ENCODE measurements at regions not wholly inside any gene's neighbourhood (a gene's known extent, or its start where the extent isn't known, plus 50 kb on each side); places are given as distances from the start of the nearest gene placed in this dataset.
"Not testable (repeated sequence)": the region's sequence is repeated elsewhere in the genome, so short reads cannot be mapped to it uniquely, and the experiment has no call there.

DNA sequence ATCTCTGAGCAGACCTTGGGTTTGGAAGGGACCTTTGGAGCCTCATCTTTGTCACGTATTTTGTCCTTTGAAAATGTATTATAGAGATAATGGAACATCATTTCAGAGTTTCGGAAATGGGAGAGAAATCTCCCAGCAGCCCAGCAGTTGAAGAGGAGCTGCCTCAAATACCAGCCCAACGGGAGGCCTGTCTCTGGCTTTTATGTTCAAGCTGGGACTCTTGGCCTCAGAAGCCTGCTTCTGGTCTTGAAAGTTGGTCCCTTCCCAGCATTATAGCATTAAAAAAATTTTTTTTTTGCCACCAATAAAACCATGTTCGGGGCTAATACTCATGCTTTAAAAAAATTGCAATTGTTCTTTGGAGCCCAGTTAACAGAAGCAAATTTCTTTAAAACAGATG lies 73.4 kb upstream of the CTBP2 start:
- no peak for DNase-seq

DNA sequence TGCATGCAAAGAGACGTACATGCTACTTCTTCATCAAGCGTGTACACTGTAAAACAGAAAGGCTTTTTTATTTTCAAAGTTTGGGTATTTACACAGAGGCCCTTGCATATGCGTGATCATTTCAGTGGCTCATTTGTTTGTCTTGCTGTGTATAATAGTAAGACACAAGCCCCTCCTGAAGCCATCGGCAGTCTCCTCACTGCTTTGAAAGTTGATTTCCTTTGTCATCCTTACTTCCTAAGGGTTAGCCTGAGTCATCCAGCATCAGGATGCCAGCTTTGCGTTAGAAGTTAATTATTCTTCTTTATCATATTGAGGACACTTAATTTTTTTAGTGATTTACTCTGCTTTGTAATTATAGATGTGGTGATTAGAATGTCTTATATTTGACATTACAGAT lies 72.5 kb upstream of the CTBP2 start:
- no peak for DNase-seq

- no peak for DNase-seq
These were observed 71.6 kb upstream of the CTBP2 start for GRCh38 chr10:125231813-125232475.

GRCh38 chr10:125231116-125231812 lies 70.9 kb upstream of the CTBP2 start:
- DNase-seq = no peak

DNA sequence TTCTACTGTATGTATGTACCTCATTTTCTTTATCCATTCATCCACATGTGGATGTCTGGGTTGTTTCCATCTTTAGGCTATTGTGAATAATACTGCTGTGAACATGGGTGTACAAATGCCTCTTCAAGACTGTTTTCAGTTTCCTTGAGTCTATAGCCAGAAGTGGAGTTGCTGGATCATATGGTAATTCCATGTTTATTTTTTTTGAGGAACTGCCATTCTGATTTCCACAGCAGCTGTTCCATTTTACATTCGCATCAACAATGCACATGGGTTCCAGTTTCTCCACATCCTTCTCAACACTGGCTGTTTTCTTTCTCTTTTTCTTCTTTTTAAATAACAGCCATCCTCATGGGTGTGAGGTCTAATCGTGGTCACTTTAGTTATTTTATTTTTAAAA lies 69.9 kb upstream of the CTBP2 start:
- no peak for DNase-seq

DNA sequence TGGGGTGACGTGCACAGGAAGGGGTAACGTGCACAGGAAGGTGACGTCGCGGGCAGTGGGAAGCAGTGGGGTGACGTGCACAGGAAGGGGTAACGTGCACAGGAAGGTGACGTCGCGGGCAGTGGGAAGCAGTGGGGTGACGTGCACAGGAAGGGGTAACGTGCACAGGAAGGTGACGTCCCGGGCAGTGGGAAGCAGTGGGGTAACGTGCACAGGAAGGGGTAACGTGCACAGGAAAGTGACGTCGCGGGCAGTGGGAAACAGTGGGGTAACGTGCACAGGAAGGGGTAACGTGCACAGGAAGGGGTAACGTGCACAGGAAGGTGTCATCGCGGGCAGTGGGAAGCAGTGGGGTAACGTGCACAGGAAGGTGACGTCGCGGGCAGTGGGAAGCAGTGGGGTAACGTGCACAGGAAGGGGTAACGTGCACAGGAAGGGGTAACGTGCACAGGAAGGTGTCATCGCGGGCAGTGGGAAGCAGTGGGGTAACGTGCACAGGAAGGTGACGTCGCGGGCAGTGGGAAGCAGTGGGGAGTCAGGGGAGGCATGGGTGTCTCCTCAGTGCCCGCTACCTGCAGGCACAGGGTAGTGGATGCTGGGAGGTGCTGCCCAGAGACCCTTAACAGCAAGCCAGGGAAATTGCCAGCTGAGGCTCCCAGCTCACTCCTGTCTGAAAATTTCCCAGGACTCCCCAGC lies 68.0 kb upstream of the CTBP2 start:
- not testable (repeated sequence) for DNase-seq

DNA sequence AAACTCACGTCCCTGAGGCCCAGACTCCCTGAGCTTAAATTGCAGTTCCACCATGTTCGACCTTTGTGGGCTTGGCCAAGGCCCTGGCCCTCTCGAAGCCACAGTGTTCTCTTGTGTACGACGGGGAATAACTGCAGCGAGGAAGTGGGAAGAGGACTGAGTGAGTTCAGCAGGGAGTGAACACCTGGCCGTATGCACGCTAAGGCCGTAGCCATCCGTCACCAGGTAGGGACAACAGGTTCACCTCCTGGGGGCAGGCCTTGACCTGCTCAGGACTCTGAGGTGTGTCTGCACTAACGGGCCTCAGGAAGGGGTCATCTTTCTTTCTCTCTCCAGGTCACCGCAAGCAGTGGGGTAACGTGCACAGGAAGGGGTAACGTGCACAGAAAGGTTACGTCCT lies 67.2 kb upstream of the CTBP2 start:
- no peak for DNase-seq

DNA sequence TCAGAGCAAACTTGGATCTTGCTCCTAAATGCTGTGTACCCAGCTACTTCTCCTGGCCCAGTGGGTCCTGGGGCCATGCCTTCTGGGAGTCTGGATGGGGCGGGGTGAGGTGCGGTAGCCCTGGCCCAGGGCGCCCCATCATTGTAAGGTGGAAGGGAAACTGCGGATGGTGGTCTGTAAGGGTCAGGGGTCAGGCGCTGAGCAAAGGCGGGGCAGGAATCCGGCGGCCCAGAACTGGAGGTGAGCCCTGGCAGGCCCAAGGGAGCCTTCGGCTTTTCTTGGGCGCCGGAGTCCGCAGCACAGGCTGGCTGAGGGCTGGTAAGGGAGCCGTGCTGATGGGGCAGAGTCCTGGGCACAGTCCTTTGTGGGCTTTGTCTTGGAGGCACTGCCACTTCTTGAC lies 66.5 kb upstream of the CTBP2 start:
- DNase-seq = no peak

GRCh38 chr10:125226005-125226404 lies 65.6 kb upstream of the CTBP2 start:
- no peak for DNase-seq

DNA sequence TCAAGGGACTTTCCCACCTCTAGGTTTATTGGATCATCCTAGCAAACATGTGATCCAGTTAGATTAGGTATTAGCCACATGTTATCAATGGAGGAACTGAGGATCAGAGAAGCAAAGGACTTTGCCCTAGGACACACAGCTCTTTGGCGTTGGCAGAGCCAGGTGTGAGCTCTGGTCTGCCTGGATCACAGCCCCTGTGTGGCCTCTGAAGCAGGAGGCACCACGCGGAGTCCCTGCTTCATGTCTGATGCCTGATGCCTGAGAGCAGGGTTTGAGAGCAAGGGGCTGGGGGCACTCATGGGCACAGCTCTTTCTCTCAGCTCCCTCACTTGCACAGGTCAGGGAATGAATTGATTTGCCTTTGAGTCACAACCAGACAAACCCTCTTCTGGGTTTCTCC lies 64.7 kb upstream of the CTBP2 start:
- DNase-seq = no peak

DNA sequence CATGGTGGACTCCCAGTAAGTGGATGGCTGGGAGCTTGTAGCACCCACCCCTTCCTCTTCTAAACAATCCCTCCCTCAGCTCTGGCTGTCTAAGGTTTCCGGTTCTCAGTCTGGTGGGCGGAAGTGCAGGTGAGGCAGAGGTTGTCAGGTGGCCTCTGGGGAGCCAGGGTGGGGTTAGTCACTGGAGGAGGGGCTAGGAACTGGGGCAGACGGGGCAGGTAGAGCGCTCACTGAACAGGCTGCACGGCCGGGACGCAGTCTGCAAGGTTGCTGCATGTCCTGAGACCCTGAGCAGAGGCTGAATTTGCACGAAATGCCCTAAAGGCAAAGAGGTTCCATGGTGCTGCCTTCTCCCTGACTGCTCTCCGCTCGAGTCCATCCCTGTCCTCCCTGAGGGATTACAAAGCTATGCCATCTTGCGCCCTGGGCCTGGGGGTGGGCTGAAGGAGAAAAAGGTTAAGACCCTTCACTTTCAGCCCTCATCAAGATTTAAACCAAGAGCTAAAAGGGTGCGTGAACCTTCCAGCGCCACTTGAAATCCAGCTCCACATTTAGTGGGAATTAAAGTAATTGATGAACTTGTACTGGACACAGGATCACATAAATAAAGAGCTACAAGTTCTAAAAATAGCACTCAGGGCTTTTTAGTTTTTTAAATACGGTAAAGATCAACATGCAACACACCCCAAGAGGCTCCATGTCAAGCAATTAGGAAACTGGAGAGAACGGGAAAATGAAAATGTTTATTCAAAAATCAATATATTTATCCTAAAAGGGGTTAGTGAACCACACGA lies 62.3 kb upstream of the CTBP2 start:
- DNase-seq = no peak

GRCh38 chr10:125221716-125222115 lies 61.4 kb upstream of the CTBP2 start:
- no peak for DNase-seq

- DNase-seq = no peak
These were observed 59.4 kb upstream of the CTBP2 start for GRCh38 chr10:125219776-125220175.

GRCh38 chr10:125218967-125219366 lies 58.6 kb upstream of the CTBP2 start:
- no peak for DNase-seq

DNA sequence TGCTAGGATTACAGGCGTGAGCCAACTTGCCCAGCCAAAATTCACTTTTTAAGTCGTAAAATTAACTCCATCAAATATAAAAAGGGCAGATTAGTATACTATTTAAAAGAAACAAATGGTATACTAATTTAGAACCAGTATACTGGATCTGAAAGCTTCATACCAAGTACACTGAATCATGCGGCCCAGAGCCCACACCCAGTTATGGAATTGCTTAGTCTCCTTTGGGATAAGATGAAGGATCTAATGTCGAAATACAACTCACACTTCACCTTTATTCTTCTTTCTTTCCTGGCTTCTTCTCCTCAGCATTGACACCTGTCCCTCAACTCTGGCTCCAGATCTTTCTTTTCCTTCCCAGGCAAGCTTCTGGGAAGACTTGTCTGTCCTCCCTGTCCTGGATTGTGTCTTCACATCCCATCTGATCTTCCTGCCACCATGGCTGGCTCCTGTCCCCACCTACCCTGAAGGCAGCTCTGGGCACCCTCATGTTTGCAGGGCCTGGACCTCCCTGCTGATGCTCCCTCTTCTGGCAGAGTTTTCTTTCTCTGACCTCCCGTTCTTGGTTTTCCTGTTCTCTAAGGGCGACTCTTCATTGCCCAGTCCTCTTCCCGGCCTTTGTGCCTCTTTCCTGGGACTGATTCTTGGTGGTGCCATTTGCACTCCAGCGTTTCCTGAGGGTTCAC lies 57.8 kb upstream of the CTBP2 start:
- DNase-seq = no peak

GRCh38 chr10:125216861-125217260 lies 56.5 kb upstream of the CTBP2 start:
- DNase-seq = no peak

DNA sequence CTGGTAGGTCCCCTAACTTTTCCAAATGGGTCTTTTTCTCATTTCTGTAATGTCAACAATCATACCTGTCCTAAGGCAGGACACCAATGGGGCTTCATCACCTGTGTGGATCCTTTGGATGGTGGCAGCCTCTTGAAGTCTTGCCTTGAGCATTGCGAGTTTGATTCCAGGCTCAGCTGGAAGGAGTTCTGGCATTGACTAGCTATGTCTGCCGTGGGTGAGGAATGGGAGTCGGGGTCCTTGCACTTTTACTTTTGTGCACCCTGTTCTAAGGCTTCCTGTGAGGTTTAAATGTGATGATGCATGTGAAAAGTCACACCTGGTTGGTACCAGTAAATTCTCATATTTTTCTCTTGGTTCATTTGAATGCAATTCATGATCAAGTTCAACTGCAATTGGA lies 55.9 kb upstream of the CTBP2 start:
- DNase-seq = no peak

DNA sequence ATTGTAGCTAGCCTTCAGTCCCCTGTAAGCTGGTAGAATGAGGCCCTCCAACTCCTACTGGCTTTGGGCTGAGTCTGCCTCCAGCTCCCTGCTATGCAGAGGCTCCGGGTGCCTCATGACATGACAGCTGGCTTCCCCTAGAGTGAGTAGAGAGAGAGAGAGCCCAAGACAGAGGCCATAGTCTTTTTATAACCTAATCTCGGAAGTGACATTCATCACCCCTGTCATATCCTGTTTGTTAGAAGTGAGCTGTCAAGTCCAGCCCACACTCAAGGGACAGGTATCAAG lies 53.9 kb upstream of the CTBP2 start:
- no peak for DNase-seq

DNA sequence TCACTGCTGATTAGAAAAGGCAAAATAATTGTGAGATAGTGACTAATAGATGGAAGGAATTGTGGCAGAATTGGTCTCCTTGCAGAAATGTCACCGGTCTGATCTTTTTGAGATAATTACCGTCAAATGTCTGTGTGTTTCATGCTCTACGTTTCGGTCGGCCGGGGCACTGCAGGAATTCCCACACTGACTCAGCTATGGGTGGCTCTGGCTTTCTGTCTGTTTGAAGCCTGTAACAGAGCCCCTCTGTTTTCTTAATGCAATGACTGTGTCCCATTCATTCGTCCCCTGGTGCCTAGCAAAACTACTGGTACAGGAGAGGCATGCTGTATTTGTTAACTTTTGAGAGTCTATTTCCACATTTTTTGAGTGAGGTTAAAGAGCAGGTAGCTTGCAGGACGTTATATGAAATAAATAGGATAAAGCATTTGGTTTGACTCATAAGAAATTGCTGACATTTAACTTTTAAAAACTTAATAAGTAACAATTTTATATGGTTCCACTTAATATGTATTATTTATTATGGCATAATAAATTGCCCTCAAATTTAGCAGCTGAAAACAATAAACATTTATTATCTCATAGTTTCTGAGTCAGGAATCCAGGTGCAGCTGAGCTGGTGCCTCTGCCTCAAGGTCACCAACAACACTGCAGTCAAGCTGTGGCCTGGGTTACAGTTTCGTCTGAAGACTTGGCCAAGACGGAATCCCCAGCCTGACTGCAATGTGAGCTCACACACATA lies 53.3 kb upstream of the CTBP2 start:
- no peak for DNase-seq

DNA sequence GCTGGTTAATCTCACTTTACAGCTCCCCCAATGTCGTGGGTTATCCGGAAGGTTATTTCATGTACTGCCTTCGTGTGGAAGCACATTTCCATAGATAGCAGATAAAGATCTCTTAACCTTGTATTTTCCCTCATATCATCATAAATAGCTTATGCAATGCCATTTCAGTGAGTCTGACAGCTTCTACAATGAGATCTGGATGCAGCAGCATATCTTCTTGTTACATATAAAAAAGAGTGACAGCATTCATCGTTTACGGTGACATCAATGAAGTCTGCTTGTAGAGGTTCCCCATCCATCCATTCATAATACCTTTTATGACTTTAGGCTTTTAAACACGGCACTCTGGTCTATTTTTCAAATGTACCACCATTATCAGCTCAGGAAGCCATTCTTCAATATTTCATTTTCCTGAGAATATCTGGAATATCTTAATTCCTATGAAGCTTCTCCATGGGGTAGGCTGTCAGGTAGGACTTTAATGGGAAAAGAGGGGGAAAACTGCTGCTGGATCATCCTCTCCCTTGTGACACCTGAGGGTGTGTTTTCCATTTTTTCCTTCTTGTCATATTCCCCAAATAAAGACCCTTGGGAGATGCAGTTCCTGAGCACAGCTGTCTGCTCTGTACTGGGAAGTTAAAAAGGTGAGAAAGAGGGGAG lies 51.9 kb upstream of the CTBP2 start:
- no peak for DNase-seq
